Epithelial cell of prostate (primary cell): ENCODE measurements at regions not wholly inside any gene's neighbourhood (a gene's known extent, or its start where the extent isn't known, plus 50 kb on each side); places are given as distances from the start of the nearest gene placed in this dataset.

Source experiments
- DNase-seq: peaks from one replicate; pipeline ENCODE4 v3.0.0-alpha.2; 2011; ENCODE audit warnings: low read depth, low spot score
- H3K27ac ChIP-seq: fragments of 450-650 bp; 2 replicates; pipeline ENCODE4 v1.5.1; 2017; ENCODE audit warnings: mild to moderate bottlenecking

DNA sequence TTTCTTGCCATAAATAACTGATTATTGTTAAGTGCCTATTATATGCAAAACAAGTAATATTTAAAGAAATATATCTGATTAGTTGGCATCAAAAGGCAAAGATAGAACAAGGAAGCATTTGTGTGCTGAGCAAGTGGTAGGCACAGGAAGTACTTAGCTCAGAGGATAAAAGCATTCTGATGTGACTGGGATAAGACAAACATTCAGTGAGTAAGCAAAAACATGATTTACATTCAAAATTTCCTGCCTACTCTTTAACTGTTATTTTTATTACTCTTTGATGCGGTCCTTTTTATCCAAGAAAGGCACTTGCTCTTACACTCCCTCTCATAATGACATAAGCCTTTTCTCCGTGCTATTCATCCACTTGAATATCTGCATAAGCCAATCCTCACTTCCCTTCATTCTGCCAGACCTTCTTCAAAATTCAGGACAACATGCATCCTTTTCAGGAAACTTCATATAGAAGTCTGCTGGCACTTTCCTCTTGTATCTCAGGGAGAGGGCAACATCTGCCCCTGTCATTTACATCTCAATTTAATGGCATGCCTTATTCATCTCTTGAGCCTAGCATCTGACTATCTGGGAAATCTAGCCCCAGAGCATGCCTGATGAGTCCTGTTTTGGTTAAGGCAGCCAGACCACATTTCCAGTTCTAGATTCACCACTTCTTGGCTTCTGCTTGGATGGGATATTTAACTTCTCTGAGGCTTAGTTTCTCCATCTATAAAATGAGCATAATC is 478.2 kb upstream of the ROBO2 start:
- H3K27ac ChIP-seq = no peak overlapping the region
- no peak for DNase-seq

DNA sequence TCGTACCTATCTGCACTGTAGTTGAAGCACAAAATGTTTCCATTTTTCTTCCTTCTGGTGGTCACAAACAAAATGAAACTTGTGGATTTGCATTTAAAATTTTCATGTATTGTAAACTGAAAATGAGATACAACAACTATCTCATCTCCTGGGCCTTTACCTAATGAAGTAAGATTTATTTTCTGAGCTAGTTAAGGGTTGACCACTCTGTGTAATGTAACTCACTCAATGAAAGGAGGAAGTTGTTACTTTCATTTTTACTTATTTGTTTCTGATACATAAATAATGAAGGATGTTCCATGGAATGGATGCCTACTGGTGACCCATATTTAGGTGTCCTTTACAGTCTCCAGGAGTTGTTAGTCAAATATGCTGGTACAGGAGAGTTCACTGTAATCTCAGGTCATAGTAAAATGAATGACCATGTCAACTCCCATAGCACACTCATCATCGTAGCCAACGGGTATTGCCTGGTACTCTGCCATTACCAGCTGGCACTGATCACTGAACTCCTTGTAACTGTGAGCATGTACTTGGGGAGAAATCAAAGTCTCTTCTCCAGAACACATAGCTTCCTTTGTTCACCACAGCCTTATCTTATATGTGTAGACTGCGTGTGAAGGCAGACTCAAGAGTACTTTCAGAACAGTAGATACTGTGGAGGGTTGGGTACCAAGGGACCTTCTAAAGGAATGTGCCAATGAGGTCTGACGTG is 474.2 kb upstream of the ROBO2 start:
- no peak overlapping the region for H3K27ac ChIP-seq
- no peak for DNase-seq

DNA sequence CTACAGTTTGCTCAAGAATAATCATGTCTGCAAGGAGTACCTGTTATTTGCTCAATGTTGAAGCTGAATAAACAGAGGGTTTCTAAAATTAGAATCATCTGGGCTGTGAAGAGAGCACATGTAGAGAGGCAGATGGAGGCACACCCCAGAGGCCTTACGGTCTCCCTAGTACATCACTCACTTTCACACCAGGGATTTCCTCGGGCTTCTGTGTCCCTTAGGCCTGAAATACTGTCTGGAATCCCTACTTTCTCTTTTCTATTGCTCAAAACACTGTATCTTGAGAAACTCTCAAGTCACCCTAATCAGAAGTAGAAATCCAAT is 473.7 kb upstream of the ROBO2 start:
- no peak overlapping the region for H3K27ac ChIP-seq
- DNase-seq = no peak

DNA sequence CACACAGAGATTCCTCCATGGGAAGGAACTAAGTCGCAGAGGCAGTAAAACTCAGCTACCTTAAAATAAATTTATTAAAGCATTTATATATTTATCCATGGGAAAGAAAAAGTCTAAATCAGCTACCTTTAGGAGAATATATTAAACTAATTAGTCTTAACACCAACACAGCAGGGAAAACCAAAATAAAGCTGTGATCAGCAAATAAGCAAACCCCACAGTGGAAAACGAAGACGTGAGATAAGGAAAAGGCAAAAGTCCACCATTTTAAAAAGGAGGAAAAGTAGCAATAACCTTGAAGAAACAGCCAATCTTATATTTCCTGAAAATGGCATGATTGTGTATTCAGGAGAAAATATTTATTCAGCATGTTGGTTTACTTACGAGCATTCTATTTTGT is 473.0 kb upstream of the ROBO2 start:
- no peak for DNase-seq
- H3K27ac ChIP-seq = no peak overlapping the region

DNA sequence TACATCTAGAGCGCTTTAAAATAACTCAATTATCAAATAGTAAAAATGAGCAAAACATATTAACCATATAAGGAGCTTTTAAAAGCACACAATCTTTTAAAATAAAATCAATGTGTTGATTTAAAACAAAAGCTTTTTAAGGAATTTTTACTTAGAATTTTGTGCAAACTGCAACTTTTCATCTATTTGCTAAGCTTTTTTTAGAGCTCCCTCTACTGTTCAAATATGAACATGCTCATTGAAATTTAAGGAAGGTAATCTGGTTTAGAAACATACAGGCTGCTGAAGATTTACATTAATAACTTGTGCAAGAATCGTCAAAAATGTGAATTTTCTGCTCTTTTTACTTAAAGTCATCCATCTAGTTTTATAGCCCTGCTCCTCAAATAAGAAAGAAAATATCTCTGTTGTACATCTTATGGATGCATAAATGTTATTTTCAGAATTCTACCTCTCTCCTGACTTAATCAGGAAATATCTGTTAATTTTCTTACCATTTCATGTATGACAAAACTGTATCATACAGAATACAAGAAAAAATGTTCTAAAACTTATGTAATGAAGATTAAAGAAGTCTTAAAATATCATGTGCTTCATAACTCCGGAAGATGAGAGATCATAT is 469.4 kb upstream of the ROBO2 start:
- DNase-seq = no peak
- no peak overlapping the region for H3K27ac ChIP-seq

DNA sequence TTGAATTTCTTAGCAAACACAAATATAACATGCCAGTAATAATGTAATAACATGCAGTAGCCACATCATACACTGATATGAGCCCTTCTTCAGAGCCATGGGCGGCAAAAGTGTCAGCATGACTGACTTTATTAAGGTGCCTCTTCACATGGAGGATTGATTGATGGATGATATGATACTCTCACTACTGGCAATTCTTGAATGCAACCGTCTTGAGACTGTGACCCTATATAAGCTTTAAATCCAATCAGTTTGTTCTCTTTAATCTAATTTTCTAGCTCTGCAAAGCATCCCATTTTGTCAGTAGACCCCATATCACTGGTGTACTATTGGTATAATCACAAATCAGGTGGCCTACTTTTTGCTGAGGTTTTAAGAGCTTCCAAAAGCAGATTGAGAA is 463.7 kb upstream of the ROBO2 start:
- H3K27ac ChIP-seq = no peak overlapping the region
- no peak for DNase-seq

DNA sequence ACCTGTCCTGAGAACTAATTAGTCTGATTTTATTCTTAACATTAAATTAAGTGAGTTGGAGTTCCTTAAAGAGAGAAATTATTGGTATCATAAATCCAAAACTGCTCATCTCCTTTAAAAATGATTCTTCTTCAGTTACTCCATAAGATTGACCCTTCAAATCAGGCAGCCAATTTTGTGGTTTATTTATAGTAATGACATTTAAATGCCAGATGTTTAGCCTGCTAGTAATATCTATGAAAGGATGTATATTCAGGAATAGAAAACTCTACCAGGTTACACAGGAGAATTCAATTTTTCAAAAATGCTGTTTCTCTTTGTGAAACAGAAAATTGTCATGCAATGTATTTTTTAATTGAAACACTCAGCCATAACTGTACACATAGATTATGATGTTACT is 457.8 kb upstream of the ROBO2 start:
- DNase-seq = no peak
- H3K27ac ChIP-seq = no peak overlapping the region

DNA sequence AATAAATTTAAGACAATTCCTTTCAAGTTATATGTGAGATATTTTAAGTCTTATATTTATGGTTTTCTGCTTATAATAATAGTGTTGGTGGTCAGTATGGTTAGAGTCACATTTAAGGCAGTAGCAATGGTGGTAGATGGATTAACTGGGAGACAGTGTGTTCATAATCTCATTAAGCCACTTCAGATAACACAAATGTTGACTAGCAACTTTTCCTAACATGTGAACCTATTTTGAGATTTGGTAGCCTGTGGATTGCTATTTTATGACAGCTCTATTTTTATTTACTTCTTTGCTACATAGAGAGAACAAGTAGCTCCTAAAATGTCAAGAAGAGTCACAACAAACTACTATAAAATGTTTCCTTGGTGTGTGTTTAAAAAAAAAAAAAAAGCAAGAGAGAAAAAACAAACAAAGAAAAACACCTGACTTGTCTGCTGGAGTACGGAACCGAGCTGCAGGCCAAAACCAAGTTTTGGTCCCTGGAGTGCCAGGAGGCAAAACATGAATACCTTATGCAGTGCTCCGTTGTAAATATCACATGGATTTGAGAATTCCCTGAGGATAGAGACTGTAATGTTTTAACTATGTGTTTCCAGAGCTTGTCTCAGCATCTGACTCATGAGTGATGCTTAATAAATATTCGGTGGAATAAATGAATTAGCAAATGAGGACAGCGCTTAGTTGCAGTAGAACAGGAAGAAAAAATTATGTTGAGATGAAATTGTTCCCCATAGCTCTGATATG is 457.1 kb upstream of the ROBO2 start:
- H3K27ac ChIP-seq = no peak overlapping the region
- DNase-seq = no peak

DNA sequence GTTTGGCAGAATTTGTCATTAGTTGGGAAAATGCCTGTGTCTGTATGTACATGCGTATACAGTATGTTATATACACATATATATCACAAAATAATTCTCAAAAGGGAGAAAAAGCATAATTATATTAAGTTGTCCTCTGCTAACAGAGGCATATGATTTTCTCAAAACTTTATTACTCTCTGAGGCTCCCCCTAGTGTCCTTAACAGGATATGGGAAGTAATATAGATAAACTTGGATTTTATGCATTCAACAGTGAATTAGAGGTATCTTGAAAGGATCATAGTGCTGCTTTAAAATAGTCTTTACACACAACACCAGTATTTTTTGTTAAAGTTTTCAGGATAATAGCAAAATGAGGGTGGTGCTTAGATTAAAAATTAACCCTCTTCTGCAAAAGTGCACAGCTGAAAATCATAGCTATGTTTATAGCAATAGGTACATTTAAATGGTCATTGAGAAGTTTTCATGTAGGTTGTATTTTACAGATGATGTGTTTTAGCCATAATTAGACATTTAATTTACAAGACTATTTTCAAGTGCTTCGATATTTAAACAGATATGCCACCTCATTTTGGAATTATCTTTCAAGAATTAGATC is 454.0 kb upstream of the ROBO2 start:
- no peak for DNase-seq
- H3K27ac ChIP-seq = no peak overlapping the region

DNA sequence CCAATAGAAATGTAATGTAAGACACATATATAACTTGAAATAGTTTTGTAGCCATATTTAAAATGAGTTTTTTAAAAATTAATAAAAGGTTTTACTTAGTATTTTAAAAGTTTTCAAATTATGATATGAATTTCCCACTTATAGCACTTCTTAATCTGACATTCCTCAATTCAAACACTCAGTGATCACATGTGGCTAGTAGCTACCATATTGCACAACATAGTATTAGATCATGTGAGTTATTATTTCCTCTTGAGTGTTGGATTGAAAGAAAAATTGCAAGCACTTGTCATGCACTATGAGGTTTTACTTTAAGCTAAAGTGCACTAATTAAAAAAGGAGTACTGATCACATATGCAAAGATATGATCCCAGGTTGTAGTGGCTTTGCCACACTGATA is 453.4 kb upstream of the ROBO2 start:
- H3K27ac ChIP-seq = no peak overlapping the region
- DNase-seq = no peak

DNA sequence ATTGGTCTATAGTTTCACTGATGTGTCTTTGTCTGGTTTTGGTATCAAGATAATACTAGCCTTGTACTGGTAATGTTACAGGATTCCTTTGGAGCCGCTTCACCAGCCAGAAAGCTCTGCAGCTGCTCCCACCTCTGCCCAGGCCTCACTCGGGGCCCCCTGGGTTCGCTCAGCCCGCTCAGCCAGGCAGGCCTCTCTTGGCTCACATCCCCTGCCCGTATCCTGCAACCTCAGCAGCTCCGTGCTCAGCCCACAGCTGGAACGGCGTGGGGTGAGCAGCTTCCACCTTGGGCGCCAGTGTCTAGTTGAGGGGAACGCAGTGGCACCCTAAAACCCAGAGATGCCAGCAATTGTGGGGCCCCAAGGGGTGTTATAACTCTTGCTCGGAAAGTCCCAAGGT is 429.7 kb upstream of the ROBO2 start:
- no peak for DNase-seq
- H3K27ac ChIP-seq = no peak overlapping the region

DNA sequence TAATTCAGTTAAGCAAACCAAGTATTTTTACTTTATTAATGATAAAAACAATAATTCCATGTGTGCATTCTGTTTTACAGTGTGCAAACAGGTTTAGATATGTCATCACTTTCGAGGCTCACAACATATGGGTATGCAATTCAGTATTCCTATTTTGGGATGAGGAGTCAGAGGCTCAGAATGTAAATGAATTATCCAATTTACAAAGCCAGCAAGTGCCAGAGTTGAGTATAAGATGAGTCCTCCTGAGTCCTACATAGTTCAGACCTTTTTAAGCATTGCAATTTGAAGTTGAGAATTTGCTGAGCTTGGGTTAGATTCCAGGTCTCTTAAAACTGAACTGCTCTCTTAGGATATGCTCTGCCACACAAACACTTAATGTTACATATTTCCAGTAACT is 424.2 kb upstream of the ROBO2 start:
- DNase-seq = no peak

DNA sequence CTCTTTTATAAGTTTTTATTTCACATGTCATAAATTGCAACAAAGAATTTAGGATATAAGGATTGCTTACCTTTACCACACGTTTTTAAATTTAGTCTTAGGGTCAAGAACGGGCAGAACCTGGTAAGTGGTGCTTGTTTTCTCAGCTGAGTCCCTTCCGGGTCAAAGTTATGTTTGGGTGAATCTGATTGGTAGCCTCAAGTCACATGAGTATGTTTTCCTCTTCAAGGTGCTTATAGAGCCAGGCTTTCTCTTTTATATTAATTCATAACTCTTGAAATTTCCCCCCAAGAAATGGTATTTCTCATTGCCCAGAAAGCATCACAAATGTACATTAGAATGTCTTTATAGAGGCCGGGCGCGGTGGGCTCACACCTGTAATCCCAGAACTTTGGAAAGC is 415.7 kb upstream of the ROBO2 start:
- no peak overlapping the region for H3K27ac ChIP-seq

More for the DNA sequence above, 424.2 kb upstream of the ROBO2 start:
- H3K27ac ChIP-seq = no peak overlapping the region

DNA sequence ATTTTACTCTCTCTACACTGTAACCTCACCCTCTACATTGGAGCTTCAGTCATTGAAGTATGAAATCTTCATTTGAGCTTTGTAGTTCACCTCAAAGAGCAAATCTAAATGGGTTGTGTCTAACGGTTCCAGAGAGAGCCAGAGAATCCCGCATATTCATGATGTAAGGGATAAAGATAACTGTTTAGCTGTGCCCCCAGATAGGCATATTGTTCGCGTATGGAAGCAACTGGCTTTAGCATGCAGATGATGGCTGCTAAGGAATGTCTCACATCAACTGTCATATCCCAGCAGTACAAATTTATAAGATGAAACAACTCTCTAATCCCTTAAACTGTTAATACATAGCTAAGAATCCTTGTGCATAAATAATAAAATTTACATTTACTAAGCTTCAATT is 412.7 kb upstream of the ROBO2 start:
- DNase-seq = no peak
- H3K27ac ChIP-seq = no peak overlapping the region

More for the DNA sequence above, 415.7 kb upstream of the ROBO2 start:
- DNase-seq = no peak

DNA sequence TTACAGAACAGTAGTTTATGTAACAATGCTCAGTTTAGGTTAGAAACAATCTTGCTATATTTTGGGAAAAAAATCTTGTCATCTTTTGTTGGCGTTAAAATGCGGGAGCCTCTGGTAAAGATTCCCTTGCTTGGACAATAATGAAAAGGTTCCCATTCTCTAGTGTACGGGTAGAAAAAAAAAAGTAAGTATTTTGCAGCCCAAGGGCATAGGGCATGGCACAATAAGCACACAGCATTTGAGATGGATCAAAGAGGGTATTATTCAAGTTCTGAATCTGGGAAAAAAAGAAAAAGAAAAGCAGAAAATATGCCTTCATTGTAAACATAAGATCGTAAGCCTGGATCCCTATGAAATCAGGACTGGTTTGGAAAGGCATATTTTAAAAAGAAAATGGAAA is 408.6 kb upstream of the ROBO2 start:
- DNase-seq = no peak
- H3K27ac ChIP-seq = no peak overlapping the region

DNA sequence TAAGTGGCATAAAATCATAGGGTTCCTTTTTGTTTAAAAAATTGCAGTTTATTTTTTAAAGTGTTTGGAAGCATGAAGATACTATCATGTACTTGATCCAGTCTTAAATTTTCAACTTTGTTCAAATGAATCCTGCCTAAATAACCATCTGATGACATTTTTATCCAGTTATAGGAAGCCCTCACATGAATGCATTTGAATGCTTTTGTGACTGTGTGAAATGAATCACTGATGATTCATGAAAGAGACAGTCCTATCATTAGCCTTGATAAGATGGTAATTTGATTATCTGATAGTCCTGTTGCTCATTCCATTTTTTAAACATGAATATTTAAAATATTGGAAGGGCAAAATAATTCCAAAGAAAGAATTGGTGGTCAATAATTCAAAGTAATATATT is 401.9 kb upstream of the ROBO2 start:
- no peak overlapping the region for H3K27ac ChIP-seq
- no peak for DNase-seq

DNA sequence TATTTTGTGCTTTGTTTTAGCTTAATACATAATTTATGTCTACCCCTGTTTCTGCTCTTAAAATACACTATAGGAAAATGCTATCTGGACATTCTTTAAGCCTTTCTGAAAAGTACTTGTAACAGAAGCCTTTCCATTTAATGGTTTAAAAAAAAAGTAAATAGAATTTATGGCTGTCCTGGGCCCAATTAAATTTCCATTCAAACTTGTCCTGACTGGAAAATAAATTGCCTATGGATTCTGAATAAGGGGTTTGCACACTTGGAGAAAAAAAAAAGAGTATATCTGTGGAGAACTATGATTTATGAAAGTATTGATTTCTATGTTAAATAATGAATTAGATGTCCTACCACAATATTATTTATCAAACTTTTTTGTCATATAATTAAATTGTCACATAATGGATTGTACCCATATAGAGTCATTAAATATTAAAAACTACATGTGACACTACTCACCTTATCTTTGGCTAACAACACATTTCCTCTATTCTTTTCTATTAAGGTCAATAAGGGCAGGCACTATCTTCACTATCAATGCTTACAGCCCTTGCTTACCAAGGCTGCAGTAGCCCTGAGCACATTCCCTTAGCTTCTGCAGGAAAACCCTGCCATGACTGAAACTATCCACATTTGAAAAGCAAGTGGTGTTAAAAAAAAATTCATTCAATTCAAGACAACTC is 396.1 kb upstream of the ROBO2 start:
- DNase-seq = no peak
- H3K27ac ChIP-seq = no peak overlapping the region

DNA sequence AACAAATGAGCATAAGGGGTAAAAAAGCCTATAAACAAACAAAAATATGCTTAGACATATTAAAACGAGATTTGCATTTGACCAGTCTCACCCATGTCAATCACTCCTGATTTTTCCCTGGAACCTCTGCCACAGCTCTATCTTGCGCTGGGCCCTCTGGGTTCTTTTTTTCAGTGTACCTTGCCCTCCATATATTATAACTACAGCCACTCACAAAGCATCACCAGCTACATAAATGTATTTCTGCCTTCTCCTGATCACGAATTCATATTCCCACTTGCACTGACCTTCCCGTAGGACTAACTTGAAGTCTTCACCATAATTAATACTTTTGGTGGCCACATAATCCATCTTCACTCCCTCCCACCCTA is 395.6 kb upstream of the ROBO2 start:
- DNase-seq = no peak
- no peak overlapping the region for H3K27ac ChIP-seq

DNA sequence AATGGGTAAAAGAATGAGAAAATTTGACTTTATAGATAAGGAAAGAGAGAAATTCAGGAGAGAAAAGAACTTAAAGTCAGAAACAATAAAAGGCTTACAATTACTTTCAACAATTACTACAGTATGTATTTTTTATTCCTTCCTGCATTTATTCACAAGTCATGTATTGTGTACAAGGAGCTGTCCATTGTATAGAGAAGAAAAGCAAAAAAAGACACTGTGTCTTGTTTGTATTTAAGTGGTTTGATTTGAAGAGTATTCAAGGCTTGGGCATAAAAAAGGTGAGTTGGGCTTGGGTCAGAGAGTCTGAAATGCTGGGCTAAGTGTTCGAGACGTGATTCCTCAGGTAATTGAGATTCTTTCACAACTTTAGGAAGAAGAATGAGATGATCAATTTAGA is 394.2 kb upstream of the ROBO2 start:
- H3K27ac ChIP-seq = no peak overlapping the region
- no peak for DNase-seq

DNA sequence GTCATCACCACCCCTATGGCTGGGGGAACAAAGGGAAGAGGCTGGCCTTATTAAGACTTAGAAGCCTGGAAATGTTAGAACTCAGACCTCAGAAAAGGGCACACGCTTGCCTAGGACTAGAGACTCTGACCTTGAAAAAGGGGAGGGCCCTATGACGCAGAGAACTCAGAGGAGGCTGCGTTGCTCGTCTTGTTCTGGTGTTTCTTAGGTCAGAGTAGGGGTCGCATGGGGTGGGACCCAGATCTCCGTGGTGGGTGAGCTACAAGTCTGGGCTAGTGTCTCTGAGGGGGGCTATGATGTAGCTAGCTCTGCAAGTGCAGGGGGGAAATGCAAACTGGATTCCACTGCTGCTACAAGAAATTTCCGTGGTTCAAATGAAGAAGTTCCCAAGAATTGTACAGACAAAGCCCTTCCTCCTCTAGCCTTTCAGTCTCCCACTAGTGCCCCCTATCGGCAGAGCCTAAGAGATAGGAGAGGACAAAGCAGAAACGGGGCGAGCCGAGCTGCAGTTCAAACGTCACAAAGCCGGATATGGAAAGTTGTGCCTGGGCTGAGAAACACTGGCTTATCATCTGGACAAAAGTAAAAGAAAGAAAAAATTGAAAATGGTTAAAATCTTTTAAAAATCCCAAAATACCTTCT is 392.9 kb upstream of the ROBO2 start:
- no peak overlapping the region for H3K27ac ChIP-seq
- no peak for DNase-seq
